ENCODE measurements at regions not wholly inside any gene's neighbourhood (a gene's known extent, or its start where the extent isn't known, plus 50 kb on each side); places are given as distances from the start of the nearest gene placed in this dataset.

DNA sequence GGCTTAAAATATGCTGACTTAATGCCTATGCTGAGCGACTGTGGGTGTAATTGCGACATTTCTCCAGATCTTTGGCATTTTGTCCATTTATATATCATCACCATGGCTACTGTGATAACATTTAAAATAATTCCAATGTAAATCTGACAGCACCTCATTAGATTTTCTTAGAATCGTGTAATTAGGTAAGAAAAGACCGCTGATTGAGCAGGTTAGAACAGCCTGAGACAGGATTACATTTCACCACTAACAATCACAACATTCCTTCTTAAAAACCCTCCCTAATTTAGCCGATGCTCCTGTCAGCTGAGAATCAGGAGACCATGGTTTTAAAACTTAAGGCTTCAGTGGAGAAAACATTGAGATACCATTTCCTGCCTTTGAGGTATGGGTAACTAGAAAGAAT is 455.3 kb upstream of the PDZRN3 start:
- no peak overlapping the region for H3K4me3 ChIP-seq (ENCODE audit: low read depth, low read length)
- no peaks in the 10 kb centered on the region for H3K36me3 Mint-ChIP-seq (ENCODE audit: insufficient read depth, unreplicated experiment)
- no peaks in the 10 kb centered on the region for H3K27me3 Mint-ChIP-seq (ENCODE audit: insufficient read depth, unreplicated experiment)
- no peaks in the 10 kb centered on the region for H3K36me3 ChIP-seq (ENCODE audit: control insufficient read depth, insufficient read depth, low read length)
- no peaks in the 10 kb centered on the region for H3K9me3 ChIP-seq
- no peaks in the 10 kb centered on the region for H3K9me3 Mint-ChIP-seq (ENCODE audit: unreplicated experiment)
- BruUV-seq (replicated peaks), result no TSS peak
- no peak for DNase-seq
- TF ChIP-seq, protein P1, sequence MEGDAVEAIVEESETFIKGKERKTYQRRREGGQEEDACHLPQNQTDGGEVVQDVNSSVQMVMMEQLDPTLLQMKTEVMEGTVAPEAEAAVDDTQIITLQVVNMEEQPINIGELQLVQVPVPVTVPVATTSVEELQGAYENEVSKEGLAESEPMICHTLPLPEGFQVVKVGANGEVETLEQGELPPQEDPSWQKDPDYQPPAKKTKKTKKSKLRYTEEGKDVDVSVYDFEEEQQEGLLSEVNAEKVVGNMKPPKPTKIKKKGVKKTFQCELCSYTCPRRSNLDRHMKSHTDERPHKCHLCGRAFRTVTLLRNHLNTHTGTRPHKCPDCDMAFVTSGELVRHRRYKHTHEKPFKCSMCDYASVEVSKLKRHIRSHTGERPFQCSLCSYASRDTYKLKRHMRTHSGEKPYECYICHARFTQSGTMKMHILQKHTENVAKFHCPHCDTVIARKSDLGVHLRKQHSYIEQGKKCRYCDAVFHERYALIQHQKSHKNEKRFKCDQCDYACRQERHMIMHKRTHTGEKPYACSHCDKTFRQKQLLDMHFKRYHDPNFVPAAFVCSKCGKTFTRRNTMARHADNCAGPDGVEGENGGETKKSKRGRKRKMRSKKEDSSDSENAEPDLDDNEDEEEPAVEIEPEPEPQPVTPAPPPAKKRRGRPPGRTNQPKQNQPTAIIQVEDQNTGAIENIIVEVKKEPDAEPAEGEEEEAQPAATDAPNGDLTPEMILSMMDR (IDR thresholded peaks at IDR 0.05; ENCODE audit: insufficient read depth in 1 of 2, low read depth in 1 of 2, low read length in 1 of 2, severe bottlenecking in 1 of 2, unreplicated experiment in 1 of 2), result no peak
- peaks cover 14% of the 10 kb centered on the region for H3K4me1 ChIP-seq
- intact Hi-C loops (cut with micrococcal nuclease; ENCODE audit: unreplicated experiment), result no loop called here
- no peak overlapping the region for H3K4me3 Mint-ChIP-seq (ENCODE audit: unreplicated experiment)
- H3K4me1 Mint-ChIP-seq (ENCODE audit: low read depth, unreplicated experiment), result peaks cover 15% of the 10 kb centered on the region
- ChIA-PET CTCF (no interaction called here), POLR2A (no interaction called here)
- no peak overlapping the region for H3K27ac Mint-ChIP-seq (ENCODE audit: unreplicated experiment)
- H3K27me3 ChIP-seq (replicated peaks; ENCODE audit: control insufficient read depth, insufficient read depth, low read length), result no peaks in the 10 kb centered on the region

- Mint-ChIP-seq H3K4me1 (ENCODE audit: low read depth, unreplicated experiment) (peaks cover 7% of the 10 kb centered on the region), H3K36me3 (ENCODE audit: insufficient read depth, unreplicated experiment) (no peaks in the 10 kb centered on the region), H3K9me3 (ENCODE audit: unreplicated experiment) (no peaks in the 10 kb centered on the region), H3K27me3 (ENCODE audit: insufficient read depth, unreplicated experiment) (peaks cover 6% of the 10 kb centered on the region), H3K4me3 (ENCODE audit: unreplicated experiment) (no peak overlapping the region), H3K27ac (ENCODE audit: unreplicated experiment) (no peak overlapping the region)
- ChIA-PET POLR2A (no interaction called here), CTCF (no interaction called here)
- Histone ChIP-seq H3K9me3 (no peaks in the 10 kb centered on the region), H3K36me3 (ENCODE audit: control insufficient read depth, insufficient read depth, low read length) (no peaks in the 10 kb centered on the region), H3K4me3 (ENCODE audit: low read depth, low read length) (no peak overlapping the region), H3K4me1 (no peaks in the 10 kb centered on the region), H3K27me3 (replicated peaks; ENCODE audit: control insufficient read depth, insufficient read depth, low read length) (no peaks in the 10 kb centered on the region)
- DNase-seq, result no peak
- no TSS peak for BruUV-seq (replicated peaks)
- intact Hi-C loops (cut with micrococcal nuclease; ENCODE audit: unreplicated experiment), result no loop called here
- TF ChIP-seq, protein P1 (IDR thresholded peaks at IDR 0.05; ENCODE audit: insufficient read depth in 1 of 2, low read depth in 1 of 2, low read length in 1 of 2, severe bottlenecking in 1 of 2, unreplicated experiment in 1 of 2), result no peak
Observed at GRCh38 chr3:74075241-74075640, 450.5 kb upstream of the PDZRN3 start.

DNA sequence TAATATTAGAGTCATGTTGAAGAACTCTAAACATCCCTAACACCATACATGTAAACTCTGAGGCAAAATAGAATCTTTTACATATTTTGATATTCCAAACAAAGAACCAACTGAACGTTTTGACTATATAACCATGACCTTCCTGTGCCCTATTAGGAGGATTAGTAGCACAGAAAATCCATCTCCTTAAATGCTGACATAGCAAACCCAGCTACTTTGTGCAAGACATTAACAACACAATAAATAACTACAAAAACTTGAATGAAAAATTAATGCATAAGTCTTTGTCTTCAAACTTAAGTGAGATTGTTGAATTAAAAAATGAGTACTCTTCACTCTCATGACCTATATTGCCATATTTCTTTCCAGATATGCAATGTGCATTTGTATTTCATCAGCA is 450.0 kb upstream of the PDZRN3 start:
- H3K9me3 Mint-ChIP-seq (ENCODE audit: unreplicated experiment), result no peaks in the 10 kb centered on the region
- Histone ChIP-seq H3K36me3 (ENCODE audit: control insufficient read depth, insufficient read depth, low read length) (no peaks in the 10 kb centered on the region), H3K9me3 (no peaks in the 10 kb centered on the region), H3K4me1 (no peaks in the 10 kb centered on the region), H3K27me3 (replicated peaks; ENCODE audit: control insufficient read depth, insufficient read depth, low read length) (no peaks in the 10 kb centered on the region), H3K4me3 (ENCODE audit: low read depth, low read length) (no peak overlapping the region)
- H3K36me3 Mint-ChIP-seq (ENCODE audit: insufficient read depth, unreplicated experiment), result no peaks in the 10 kb centered on the region
- BruUV-seq (replicated peaks), result no TSS peak
- DNase-seq, result no peak
- ChIA-PET CTCF (no interaction called here), POLR2A (no interaction called here)
- intact Hi-C loops (cut with micrococcal nuclease; ENCODE audit: unreplicated experiment), result no loop called here
- H3K27ac Mint-ChIP-seq (ENCODE audit: unreplicated experiment), result no peak overlapping the region
- TF ChIP-seq, protein P1 (IDR thresholded peaks at IDR 0.05; ENCODE audit: insufficient read depth in 1 of 2, low read depth in 1 of 2, low read length in 1 of 2, severe bottlenecking in 1 of 2, unreplicated experiment in 1 of 2), result no peak
- H3K27me3 Mint-ChIP-seq (ENCODE audit: insufficient read depth, unreplicated experiment), result peaks cover 6% of the 10 kb centered on the region
- peaks cover 7% of the 10 kb centered on the region for H3K4me1 Mint-ChIP-seq (ENCODE audit: low read depth, unreplicated experiment)
- H3K4me3 Mint-ChIP-seq (ENCODE audit: unreplicated experiment), result no peak overlapping the region

Data from Caco-2 (cell line).